Activated CD8-positive, alpha-beta memory T cell treated with anti-CD3 and anti-CD28 coated beads, Interleukin-2, amount 50 U/mL, for 48 hours (primary cell): ENCODE measurements at regions not wholly inside any gene's neighbourhood (a gene's known extent, or its start where the extent isn't known, plus 50 kb on each side); places are given as distances from the start of the nearest gene placed in this dataset.

Source experiments
- DNase-seq: peaks from one replicate; pipeline ENCODE4 v3.0.0-alpha.2; 2020

- DNase-seq, result no peak
Observed at GRCh38 chr1:88272216-88272615, 411.9 kb upstream of the PKN2 start.

- no peak for DNase-seq
Observed at GRCh38 chr1:88274431-88274830, 409.6 kb upstream of the PKN2 start.

- no peak for DNase-seq
Observed at GRCh38 chr1:88275259-88275862, 408.7 kb upstream of the PKN2 start.

- no peak for DNase-seq
Observed at GRCh38 chr1:88276163-88276562, 407.9 kb upstream of the PKN2 start.

- no peak for DNase-seq
Observed at GRCh38 chr1:88284066-88284465, 400.0 kb upstream of the PKN2 start.

- no peak for DNase-seq
Observed at GRCh38 chr1:88284666-88285366, 399.3 kb upstream of the PKN2 start.

GRCh38 chr1:88286716-88287115 is 397.4 kb upstream of the PKN2 start:
- no peak for DNase-seq

GRCh38 chr1:88288571-88288970 is 395.5 kb upstream of the PKN2 start:
- no peak for DNase-seq

GRCh38 chr1:88289401-88290102 is 394.5 kb upstream of the PKN2 start:
- DNase-seq, result no peak

- DNase-seq, result no peak
Observed at GRCh38 chr1:88291611-88292354, 392.3 kb upstream of the PKN2 start.

- no peak for DNase-seq
Observed at GRCh38 chr1:88293691-88294190, 390.3 kb upstream of the PKN2 start.

GRCh38 chr1:88296227-88296626 is 387.8 kb upstream of the PKN2 start:
- DNase-seq, result no peak

- DNase-seq, result no peak
Observed at GRCh38 chr1:88296642-88297041, 387.4 kb upstream of the PKN2 start.

GRCh38 chr1:88298506-88298905 is 385.6 kb upstream of the PKN2 start:
- DNase-seq, result no peak

- DNase-seq, result no peak
Observed at GRCh38 chr1:88300752-88301263, 383.3 kb upstream of the PKN2 start.

GRCh38 chr1:88302843-88303486 is 381.1 kb upstream of the PKN2 start:
- no peak for DNase-seq

GRCh38 chr1:88311265-88311664 is 372.8 kb upstream of the PKN2 start:
- DNase-seq, result no peak

GRCh38 chr1:88311907-88312306 is 372.2 kb upstream of the PKN2 start:
- no peak for DNase-seq

- DNase-seq, result no peak
Observed at GRCh38 chr1:88317396-88317795, 366.7 kb upstream of the PKN2 start.

GRCh38 chr1:88318740-88319139 is 365.3 kb upstream of the PKN2 start:
- DNase-seq, result no peak

- DNase-seq, result no peak
Observed at GRCh38 chr1:88320291-88320690, 363.8 kb upstream of the PKN2 start.

- no peak for DNase-seq
Observed at GRCh38 chr1:88321706-88322105, 362.4 kb upstream of the PKN2 start.

GRCh38 chr1:88324899-88325298 is 359.2 kb upstream of the PKN2 start:
- no peak for DNase-seq
